ENCODE measurements at regions not wholly inside any gene's neighbourhood (a gene's known extent, or its start where the extent isn't known, plus 50 kb on each side); places are given as distances from the start of the nearest gene placed in this dataset.
"Not testable (repeated sequence)": the region's sequence is repeated elsewhere in the genome, so short reads cannot be mapped to it uniquely, and the experiment has no call there.

DNA sequence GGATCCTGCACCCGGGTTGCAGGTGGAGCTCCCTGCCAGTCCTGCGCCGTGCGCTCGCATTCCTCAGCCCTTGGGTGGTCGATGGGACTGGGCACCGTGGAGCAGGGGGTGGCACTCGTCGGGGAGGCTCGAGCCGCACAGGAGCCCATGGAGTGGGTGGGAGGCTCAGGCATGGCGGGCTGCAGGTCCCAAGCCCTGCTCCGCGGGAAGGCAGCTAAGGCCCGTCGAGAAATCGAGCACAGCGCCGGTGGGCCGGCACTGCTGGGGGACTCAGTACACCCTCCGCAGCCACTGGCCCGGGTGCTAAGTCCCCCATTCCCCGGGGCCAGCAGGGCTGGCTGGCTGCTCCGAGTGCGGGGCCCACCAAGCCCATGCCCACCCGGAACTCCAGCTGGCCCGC lies 226.1 kb downstream of the FRK start:
- TF ChIP-seq, protein P1, sequence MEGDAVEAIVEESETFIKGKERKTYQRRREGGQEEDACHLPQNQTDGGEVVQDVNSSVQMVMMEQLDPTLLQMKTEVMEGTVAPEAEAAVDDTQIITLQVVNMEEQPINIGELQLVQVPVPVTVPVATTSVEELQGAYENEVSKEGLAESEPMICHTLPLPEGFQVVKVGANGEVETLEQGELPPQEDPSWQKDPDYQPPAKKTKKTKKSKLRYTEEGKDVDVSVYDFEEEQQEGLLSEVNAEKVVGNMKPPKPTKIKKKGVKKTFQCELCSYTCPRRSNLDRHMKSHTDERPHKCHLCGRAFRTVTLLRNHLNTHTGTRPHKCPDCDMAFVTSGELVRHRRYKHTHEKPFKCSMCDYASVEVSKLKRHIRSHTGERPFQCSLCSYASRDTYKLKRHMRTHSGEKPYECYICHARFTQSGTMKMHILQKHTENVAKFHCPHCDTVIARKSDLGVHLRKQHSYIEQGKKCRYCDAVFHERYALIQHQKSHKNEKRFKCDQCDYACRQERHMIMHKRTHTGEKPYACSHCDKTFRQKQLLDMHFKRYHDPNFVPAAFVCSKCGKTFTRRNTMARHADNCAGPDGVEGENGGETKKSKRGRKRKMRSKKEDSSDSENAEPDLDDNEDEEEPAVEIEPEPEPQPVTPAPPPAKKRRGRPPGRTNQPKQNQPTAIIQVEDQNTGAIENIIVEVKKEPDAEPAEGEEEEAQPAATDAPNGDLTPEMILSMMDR (IDR thresholded peaks at IDR 0.05 in 8 of 11, conservative IDR thresholded peaks at IDR 0.05 in 3 of 11) = not testable (repeated sequence)
- not testable (repeated sequence) for TF ChIP-seq POLR2AphosphoS5 (IDR thresholded peaks at IDR 0.05)
